GM18868 (cell line): ENCODE measurements at regions not wholly inside any gene's neighbourhood (a gene's known extent, or its start where the extent isn't known, plus 50 kb on each side); places are given as distances from the start of the nearest gene placed in this dataset.

Experiments
- ATAC-seq: cut with Tn5 transposase; IDR thresholded peaks from one replicate; pipeline ENCODE4 v1.9.1; 2021; ENCODE audit warnings: mild to moderate bottlenecking, moderate library complexity; ENCODE audit not compliant: unreplicated experiment

DNA sequence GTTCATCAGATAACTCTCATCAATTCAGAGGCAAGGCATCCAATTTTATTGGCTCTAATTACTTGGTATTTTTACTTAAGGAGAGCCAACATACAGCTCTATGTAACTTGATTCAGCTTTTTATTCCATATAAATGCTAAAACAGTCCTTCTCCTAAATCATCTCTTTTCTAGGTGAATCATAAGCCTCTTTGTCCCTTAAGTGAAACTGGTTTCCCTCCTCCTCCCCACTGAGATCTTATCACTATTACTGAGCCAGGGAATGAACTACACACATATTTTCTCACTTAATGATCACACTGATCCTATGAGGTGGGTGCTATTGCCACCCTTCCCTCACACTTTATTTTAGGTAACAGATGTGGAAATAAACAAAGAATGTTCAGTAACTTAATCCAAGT lies 1143.8 kb downstream of the MAT2B start:
- no peak for ATAC-seq

DNA sequence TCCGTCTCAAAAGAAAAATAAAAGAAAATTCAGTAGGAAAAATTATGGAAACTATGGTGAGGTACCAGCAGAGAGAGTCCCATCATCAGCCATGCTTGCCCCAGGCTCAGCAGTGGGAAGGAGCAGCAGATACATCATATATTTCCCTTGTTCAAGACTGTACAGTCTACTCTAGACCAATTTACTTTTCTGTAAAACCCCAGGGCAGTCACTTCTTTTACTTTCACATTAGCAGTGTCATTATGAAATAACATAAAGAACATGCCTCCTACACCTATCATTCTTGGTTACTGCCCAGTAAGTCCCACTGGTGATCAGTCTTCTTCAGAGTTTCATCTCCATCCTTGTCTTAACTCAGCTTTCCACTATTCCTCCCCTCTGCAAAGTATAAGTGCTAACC lies 1145.0 kb downstream of the MAT2B start:
- ATAC-seq = peak; percentile 45

DNA sequence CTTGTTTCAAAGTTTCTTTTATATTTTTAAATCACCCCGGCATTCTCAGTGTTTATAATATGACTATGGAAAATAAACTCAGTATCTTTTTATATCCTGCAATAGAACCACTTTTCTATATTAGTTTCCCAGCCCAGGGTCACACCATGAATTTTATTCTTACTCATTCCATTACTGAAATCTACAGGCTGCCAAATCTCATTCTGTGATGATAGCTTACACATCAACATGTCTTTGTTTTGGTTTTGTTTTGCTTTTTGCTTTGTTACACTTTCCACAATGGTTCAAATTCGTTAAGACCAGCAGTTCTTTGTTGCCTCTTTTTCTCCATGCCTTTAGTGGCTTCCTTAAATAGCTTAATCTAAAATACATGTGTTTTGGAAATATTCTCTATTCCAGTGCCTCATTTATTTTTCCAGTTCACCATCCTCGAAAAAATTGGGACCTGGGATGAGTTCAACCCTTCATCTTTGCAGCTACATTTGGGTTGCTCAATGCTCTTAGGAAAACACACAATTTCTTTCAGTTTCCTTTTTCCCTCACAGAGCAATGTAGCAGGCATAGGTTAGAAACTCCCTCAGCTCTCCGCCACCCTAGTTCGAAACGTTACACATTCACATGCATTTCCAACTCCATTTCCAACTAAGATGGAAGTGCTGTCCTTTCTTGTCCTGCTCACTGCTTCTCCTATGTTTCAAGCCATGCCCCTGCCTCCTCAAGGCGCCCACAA lies 1146.3 kb downstream of the MAT2B start:
- no peak for ATAC-seq

DNA sequence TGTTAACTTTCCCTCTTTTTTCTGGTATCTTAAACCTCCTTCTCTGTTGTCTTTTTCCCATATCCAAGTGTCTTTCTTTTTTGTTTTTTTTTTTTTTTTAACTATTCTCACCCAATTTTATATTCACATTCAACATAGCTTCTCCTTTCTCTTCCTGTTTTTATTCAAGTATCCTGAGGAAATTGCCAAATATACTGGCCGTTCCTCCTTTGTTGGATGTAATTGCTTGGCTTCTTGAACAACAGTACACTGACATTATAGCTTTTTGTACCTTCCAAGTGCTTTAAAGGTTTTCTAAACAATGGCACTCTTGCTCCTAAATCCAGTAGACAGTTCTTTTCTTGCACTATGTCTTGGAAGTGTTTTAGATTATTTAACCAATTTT lies 1146.8 kb downstream of the MAT2B start:
- no peak for ATAC-seq

DNA sequence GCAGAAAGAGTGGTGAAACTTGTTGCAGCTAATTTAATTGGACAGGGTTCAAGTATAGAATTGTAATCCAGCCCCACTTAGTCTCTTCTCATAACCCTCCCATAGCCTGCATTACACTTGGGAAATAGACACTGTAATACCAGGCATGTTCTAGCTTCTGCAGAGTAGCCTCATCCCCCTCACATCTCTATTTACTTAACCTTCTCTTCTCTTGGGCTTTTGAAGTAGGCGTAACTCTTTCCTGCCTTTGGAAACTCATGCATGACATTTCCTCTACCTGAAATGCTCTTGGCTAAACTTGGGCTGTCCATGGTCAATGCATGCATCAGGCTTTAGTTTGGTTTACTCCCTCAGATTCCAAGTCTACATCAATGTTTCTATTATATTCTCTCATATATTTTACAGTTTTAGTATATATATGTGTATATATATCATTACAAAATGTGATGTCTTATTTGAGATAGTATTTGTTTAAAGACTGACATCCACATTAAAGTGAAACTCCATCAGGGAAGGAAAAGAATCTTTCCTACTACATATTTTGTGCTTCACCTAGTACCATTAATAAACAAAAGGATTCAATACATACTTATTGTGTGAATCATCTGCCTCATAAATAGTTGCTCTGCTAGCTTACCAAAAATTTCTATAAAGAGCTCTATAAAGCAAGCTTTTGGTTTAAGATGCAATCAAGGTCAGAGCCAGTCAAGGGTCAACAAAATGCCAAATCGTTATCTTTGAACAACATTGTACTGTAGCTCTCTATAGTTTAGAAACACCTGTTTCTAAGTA lies 1158.0 kb downstream of the MAT2B start:
- ATAC-seq = no peak

DNA sequence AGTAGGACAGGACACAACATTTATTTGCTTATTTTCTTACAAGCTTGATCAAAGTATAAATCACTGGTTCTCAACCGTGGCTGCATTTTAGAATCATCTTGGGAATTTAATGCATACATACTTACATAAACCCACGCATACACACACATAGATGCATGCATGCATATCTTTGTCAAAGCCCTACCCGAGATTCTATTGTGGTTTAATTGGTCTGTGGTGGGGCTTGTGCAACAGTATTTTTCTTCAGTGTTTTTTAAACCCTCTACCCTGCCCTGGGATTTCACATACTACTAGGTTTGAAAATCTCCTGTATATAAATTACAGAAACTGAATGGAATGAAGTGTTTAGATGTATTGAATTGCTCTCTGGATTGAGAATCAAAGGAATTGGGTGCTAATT lies 1166.2 kb downstream of the MAT2B start:
- no peak for ATAC-seq

DNA sequence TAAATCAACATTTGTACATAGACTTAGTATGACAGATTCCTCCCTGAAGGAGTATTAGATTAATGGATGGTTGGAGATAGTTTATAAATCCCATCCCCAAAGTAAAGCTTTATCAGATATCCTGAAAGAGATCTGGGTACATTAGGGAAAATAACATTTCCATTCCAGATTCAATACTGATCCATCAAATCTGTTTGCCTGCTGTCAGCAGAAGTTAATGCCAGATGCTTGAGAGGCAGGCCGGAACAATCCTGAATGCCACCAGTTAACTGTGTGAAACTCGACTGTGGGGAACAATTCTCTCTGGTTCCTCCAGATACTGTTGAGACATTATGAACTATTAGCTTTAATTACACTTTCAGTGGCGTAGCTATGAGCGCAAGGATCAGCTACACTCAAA lies 1166.8 kb downstream of the MAT2B start:
- ATAC-seq = no peak

DNA sequence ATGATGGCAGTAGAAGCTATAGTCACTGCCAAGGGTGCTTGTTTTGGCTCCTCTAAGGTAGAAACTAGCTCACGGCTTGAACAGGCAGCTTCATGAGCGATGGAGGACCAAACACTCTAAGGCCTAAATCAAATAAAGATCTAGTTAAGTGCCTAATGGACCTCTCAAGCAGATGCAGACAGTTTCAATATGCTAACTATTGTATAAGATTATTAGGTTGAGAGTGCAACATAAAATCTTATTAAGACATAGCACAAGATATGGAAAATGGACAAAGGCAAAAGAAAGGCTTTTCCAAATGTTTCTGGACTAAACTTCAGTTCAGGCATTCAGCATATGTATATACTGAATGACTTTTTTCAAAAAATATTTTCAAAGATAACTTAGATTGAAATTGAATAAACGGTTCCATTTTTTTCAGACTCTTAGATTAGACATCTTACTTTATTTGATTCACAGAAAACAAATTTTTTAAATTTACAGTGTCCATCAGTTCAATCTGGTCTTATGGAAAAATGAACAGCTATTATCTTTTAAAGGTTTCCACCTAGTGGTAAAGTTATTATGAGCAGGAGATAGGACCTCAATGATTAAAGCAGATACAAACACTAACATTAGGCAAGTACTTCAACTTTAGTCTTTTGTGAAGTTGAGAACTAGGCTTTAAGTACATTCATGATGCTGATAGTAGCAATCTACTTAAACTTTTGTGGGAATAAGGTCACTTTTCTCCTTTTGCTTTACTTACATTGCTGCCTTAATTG lies 1167.7 kb downstream of the MAT2B start:
- peak; percentile 62 for ATAC-seq

DNA sequence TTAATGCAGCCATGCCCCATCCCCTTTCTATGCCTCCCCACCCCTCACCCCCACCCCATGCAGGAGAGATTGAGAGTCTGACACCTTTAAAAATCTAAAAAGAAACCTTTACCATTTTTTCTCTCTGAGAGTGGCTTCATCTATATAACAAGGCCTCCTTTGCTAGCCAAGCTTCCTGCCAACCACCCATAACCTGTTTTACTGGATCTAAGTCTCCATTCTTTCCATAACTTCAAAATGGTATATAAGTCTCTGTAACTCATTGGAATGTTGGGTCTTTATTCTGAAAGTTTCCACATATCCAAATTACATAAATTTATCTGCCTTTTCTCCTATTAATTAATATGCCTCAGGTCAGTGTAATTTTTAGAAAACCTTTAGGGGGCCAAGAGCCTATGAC lies 1174.0 kb downstream of the MAT2B start:
- no peak for ATAC-seq

DNA sequence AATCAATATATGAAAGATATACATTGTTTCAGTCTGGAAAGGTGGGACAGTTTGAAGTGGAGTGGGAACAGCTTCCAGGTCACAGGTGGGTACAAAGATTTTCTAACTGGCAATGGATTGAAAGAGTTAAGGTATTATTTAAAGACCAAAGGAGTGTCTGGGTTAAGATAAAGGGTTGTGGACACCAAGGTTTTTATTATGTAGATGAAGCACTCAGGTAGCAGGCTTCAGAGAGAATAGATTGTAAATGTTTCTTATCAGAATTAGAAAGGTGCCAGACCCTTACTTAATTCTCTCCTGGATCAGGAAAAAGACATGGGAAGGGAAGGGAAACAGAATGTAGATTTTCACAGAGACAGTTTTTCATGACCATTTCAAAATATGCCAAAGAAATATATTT lies 1174.8 kb downstream of the MAT2B start:
- ATAC-seq = no peak

DNA sequence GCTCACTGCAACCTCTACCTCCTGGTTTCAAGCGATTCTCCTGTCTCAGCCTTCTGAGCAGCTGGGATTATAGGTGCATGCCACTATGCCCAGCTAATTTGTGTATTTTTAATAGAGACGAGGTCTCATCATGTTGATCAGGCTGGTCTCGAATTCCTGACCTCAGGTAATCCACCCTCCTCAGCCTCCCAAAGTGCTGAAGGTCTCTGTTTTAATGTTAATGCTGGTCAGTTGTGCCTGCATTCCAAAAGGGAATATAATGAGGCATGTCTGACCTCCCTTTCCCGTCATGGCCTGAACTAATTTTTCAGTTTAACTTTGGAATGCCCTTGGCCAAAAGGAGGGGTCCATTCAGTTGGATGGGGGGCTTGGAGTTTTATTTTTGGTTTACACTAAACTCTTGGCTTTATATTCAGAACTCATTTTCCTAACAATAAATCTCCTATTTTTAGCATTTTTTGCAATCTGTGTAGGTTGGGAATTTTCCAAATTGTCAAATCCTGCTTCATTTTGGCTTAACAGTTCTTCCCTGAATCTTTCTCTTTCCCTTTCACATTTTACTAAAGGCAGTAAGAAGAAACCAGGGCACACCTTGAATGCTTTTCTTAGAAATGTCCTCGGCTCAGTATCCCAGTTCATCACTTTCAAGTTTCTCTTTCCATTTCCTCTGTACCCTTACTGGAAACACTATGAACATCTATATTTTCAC lies 1175.5 kb downstream of the MAT2B start:
- no peak for ATAC-seq

DNA sequence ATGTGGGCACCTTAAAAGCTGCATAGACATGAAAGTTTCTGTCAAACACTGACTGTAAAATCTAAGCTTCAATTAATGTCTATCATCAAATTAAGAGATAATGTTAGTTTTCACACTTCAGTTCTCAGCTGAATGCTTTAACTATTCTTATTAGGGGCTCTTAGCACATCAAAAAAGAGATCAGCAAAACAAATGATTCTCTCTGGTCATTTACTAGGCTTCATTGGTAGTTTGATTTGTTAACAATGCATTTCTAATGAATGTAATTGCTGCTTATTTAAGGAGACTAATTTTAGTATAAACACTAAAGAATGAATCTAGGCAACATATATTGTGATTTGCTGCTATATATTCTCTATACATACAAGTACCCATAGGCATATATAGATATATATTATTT lies 1182.0 kb downstream of the MAT2B start:
- no peak for ATAC-seq

DNA sequence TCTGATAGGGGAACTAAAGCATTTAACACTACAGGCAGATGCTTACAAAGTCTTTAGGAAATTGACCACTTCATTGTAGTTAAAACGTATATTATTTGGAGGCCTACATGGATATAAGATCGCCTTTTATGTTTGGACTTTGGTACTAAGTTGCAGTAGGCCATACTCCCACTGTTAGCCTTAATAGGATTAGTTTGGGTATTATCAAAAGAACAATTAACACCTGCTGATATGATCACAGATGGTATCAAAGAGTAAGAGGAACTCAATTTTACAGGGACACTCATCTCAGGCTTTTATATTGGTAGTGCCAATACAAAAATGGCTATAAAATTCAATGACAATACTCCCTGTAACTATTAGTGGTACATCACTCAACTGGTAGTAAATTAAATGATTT lies 1183.0 kb downstream of the MAT2B start:
- no peak for ATAC-seq

DNA sequence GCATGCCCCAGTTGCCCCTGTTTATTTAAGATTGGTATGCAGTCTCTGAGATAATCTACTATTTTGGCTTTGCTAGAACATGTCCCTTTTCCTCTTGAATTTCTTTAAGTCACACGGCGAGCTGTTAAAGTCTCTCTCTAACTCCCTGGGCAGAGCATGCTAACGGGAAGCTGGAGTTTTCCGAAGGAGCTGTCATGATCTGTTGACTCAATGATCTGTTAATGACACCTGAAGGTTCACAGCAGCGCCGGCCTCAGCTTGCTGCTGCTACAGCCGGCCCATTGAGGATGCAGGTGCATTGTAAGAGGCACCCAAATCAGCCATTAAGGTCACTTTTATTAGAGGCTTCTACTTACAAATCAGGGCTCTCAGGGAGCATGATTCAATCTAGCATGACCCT lies 1203.4 kb downstream of the MAT2B start:
- no peak for ATAC-seq

DNA sequence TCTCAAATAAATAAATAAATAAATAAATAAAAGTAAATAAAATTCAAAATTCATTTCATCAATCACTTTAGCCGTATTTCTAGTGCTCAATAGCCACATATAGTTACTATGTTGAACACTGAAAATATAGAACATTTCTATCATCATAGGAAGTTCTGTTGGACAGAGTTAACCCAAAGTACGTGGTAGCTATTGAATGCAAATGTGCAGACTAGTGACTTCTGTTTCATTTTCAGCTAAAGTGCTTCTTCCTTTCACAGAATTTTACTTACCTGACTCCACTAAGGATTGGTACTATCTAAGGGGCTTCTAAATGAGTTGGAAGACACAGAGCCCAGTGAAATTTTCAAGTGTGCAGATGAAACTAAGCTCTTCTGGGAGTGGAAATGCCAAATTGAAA lies 1208.3 kb downstream of the MAT2B start:
- no peak for ATAC-seq

DNA sequence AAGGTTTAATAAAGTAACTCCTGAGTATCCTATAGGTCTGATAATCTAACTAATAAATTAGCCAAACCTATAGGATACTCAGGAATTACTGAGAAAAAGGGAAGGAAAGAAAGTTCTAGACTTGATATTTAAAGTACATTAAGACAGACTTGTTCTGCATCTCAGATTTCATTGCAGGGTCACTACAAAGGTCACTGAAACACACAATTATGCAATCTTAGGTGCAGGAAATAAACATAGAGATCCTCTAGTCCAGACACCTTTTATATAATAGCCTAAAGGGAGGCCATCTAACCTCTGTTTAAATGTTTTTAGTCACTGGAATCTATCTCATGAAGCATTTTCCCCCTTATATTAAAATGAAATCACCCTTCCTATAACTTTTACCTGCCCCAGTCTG lies 1215.7 kb downstream of the MAT2B start:
- no peak for ATAC-seq

DNA sequence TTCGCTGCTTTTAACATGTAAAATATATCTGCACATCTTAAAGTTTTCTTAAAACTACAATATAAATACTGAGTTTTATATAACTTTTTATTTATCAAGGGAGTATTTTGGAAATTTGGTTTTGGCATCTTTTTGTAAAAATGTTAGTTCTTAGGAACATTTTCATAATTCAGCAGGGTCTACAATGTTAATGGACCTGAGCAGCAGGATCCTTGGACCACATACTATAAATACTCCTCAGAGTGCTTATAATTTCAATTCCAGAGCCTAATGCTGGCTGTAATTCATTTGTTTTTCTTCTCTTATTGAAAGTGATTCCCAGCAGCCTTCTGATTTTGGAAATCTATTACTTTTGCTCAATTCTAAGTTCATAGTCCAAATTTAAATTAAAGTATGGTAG lies 1216.2 kb downstream of the MAT2B start:
- ATAC-seq = no peak

DNA sequence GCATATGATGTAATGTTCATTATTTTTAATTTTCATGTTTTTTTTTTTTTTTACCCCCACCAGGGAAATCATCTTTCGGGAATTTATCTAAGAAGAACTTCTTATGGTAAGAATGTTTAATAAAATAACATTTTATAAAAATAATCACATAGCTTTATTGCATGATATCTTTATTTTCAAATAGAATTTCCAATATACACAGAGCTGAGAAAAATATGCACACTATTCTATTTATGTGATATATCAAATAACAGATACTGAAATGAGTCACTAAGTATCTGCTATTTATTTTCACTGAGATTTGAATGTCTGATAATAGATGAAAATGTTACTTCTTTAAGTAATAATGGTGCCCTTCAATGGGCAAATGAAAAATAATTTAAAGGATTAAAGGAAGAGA lies 1217.3 kb downstream of the MAT2B start:
- peak; percentile 81 for ATAC-seq

DNA sequence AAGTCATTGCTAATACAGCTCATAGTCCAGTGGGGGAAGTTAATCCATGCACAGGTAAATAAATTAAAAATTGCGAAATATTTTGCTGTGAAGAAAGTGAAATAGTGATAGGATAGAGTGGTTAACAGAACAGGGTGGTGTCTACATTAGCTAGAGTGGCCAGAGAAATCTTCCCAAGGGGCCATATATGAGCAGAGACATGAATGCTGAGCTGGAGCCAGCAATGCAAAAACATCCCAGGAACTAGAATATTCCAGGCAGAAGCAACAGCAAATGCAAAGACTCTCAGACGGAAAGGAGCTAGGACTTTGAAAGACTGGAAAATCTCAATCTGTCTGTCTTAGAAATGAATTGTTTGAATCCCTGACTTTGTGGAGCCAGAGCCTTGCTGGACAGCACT lies 1221.6 kb downstream of the MAT2B start:
- ATAC-seq = no peak

DNA sequence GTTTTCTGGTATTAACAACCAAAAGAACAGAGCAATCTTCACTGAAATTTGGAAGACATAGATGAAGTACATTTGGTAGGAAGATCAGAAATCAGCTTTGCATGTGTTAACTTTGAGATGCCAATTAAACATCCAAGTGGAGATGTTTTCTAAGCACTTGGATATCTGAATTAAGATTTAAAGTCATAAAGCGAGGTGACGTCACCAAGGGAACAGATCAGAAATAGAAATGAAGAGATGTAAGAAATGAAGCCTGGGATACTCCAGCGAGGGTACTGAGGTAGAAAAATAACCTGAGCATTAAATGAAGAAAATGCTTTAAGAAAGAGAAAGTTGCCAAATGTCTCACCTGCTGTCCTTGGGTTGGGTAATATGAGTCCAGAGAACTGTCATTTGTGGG lies 1223.3 kb downstream of the MAT2B start:
- no peak for ATAC-seq

DNA sequence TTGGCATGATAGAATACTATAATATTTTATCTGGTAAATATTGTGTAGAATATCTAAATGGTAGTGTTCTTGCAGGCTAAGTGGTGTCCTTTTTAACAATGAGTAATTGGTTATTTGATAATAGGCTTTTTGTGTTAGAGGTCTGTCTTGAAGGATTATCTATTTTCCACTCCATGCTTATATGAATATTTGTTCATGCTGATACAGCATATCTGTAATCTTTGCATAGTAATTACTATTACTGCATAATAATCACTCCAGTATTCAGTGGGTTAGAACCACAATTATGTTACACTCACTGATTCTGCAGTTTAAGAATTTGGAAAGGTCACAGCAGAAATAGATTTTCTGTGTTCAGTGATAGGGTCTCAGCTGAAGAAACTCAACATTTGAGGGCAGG lies 1229.9 kb downstream of the MAT2B start:
- no peak for ATAC-seq
